ENCODE measurements at regions not wholly inside any gene's neighbourhood (a gene's known extent, or its start where the extent isn't known, plus 50 kb on each side); places are given as distances from the start of the nearest gene placed in this dataset.

- peaks cover 10 to 11% of the 10 kb centered on the region in 2 donors for H3K9me3 Mint-ChIP-seq
- peaks cover 7% of the 10 kb centered on the region for H3K36me3 Mint-ChIP-seq
- no peaks in the 10 kb centered on the region for H3K4me1 Mint-ChIP-seq
- Histone ChIP-seq H3K4me3 (ENCODE audit: low read length) (no peak overlapping the region), H3K9me3 (ENCODE audit: control insufficient read depth, insufficient read depth, low read length) (no peaks in the 10 kb centered on the region), H3K36me3 (ENCODE audit: control insufficient read depth, insufficient read depth, low read length) (no peaks in the 10 kb centered on the region), H3K27ac (ENCODE audit: low read length) (no peak overlapping the region), H3K27me3 (ENCODE audit: control insufficient read depth, insufficient read depth, low read length) (no peaks in the 10 kb centered on the region), H3K4me1 (ENCODE audit: control insufficient read depth, insufficient read depth, low read length) (no peaks in the 10 kb centered on the region)
- no peak overlapping the region for H3K27ac Mint-ChIP-seq
- ATAC-seq, result no peak
- no peak for TF ChIP-seq CTCF (IDR thresholded peaks at IDR 0.05)
- no peaks in the 10 kb centered on the region for H3K27me3 Mint-ChIP-seq (ENCODE audit: low read depth in 2 of 2)
- intact Hi-C loops (cut with micrococcal nuclease), result no loop called here
- no peak for DNase-seq
- H3K4me3 Mint-ChIP-seq, result no peak overlapping the region
- 80% methylated on average over 3 of the region's 4 CpGs for WGBS (ENCODE audit: insufficient coverage)
Measured at GRCh38 chr11:26105762-26106423, 226.0 kb upstream of the ANO3 start.

- no peaks in the 10 kb centered on the region for H3K9me3 ChIP-seq (ENCODE audit: control insufficient read depth, insufficient read depth, low read length)
- H3K4me3 Mint-ChIP-seq, result no peak overlapping the region
- no peaks in the 10 kb centered on the region for H3K27me3 Mint-ChIP-seq (ENCODE audit: low read depth in 2 of 2)
- H3K4me1 ChIP-seq (ENCODE audit: control insufficient read depth, insufficient read depth, low read length), result no peaks in the 10 kb centered on the region
- H3K27me3 ChIP-seq (ENCODE audit: control insufficient read depth, insufficient read depth, low read length), result no peaks in the 10 kb centered on the region
- ATAC-seq (no peak), DNase-seq (no peak)
- H3K4me1 Mint-ChIP-seq, result no peaks in the 10 kb centered on the region
- TF ChIP-seq CTCF (IDR thresholded peaks at IDR 0.05), result no peak
- no peak overlapping the region for H3K4me3 ChIP-seq (ENCODE audit: low read length)
- 95% methylated on average over 1 of the region's 1 CpG for WGBS (ENCODE audit: insufficient coverage)
- H3K27ac Mint-ChIP-seq, result no peak overlapping the region
- H3K9me3 Mint-ChIP-seq, result peaks cover 7 to 8% of the 10 kb centered on the region in 2 donors
- no peaks in the 10 kb centered on the region for H3K36me3 ChIP-seq (ENCODE audit: control insufficient read depth, insufficient read depth, low read length)
- peaks cover 7% of the 10 kb centered on the region for H3K36me3 Mint-ChIP-seq
- intact Hi-C loops (cut with micrococcal nuclease), result no loop called here
- no peak overlapping the region for H3K27ac ChIP-seq (ENCODE audit: low read length)
Measured at GRCh38 chr11:26106726-26107125, 225.2 kb upstream of the ANO3 start.

GRCh38 chr11:26109658-26110368 is 222.1 kb upstream of the ANO3 start:
- no peak for TF ChIP-seq CTCF (IDR thresholded peaks at IDR 0.05)
- no peak overlapping the region for H3K27ac Mint-ChIP-seq
- no peaks in the 10 kb centered on the region for H3K4me1 Mint-ChIP-seq
- H3K27me3 Mint-ChIP-seq (ENCODE audit: low read depth in 2 of 2), result no peaks in the 10 kb centered on the region
- Histone ChIP-seq H3K27ac (ENCODE audit: low read length) (no peak overlapping the region), H3K4me1 (ENCODE audit: control insufficient read depth, insufficient read depth, low read length) (no peaks in the 10 kb centered on the region), H3K36me3 (ENCODE audit: control insufficient read depth, insufficient read depth, low read length) (no peaks in the 10 kb centered on the region), H3K4me3 (ENCODE audit: low read length) (no peak overlapping the region), H3K27me3 (ENCODE audit: control insufficient read depth, insufficient read depth, low read length) (no peaks in the 10 kb centered on the region), H3K9me3 (ENCODE audit: control insufficient read depth, insufficient read depth, low read length) (no peaks in the 10 kb centered on the region)
- DNase-seq (no peak), ATAC-seq (no peak)
- 64% methylated on average over 1 of the region's 2 CpGs for WGBS (ENCODE audit: insufficient coverage)
- H3K36me3 Mint-ChIP-seq, result no peaks in the 10 kb centered on the region
- intact Hi-C loops (cut with micrococcal nuclease), result no loop called here
- H3K9me3 Mint-ChIP-seq, result peaks cover 10 to 12% of the 10 kb centered on the region in 2 donors
- no peak overlapping the region for H3K4me3 Mint-ChIP-seq

GRCh38 chr11:26112264-26112663 is 219.7 kb upstream of the ANO3 start:
- H3K9me3 ChIP-seq (ENCODE audit: control insufficient read depth, insufficient read depth, low read length), result no peaks in the 10 kb centered on the region
- Mint-ChIP-seq H3K27me3 (ENCODE audit: low read depth in 2 of 2) (no peaks in the 10 kb centered on the region), H3K36me3 (no peaks in the 10 kb centered on the region), H3K4me3 (no peak overlapping the region), H3K27ac (no peak overlapping the region), H3K4me1 (no peaks in the 10 kb centered on the region), H3K9me3 (peaks cover 8 to 12% of the 10 kb centered on the region in 2 donors)
- no peak overlapping the region for H3K27ac ChIP-seq (ENCODE audit: low read length)
- ATAC-seq (no peak), DNase-seq (no peak)
- TF ChIP-seq CTCF (IDR thresholded peaks at IDR 0.05), result no peak
- H3K27me3 ChIP-seq (ENCODE audit: control insufficient read depth, insufficient read depth, low read length), result no peaks in the 10 kb centered on the region
- intact Hi-C loops (cut with micrococcal nuclease), result no loop called here
- no peaks in the 10 kb centered on the region for H3K4me1 ChIP-seq (ENCODE audit: control insufficient read depth, insufficient read depth, low read length)
- no peak overlapping the region for H3K4me3 ChIP-seq (ENCODE audit: low read length)
- H3K36me3 ChIP-seq (ENCODE audit: control insufficient read depth, insufficient read depth, low read length), result no peaks in the 10 kb centered on the region

Measured in natural killer cell (primary cell).